GM12878 (cell line): ENCODE measurements at regions not wholly inside any gene's neighbourhood (a gene's known extent, or its start where the extent isn't known, plus 50 kb on each side); places are given as distances from the start of the nearest gene placed in this dataset.

ENCODE experiments used
- ATAC-seq: fragments of 200-7000 bp; cut with Tn5 transposase; 3 replicates; pipeline ENCODE4 v1.9.1; 2020; ENCODE audit warnings: mild to moderate bottlenecking, moderate library complexity
- BruUV-seq: library from RNA; stranded (reverse); fragments of 400-500 nt; replicated peaks from 2 replicates; lab custom pipeline; 2021; lab: Mats Ljungman, UMichigan
- CTCF ChIA-PET: fragments of 300-600 bp; sonication (Branson Sonifier 250); formaldehyde crosslinking; extraction: SDS; loops from one replicate; lab custom pipeline; 2021; ENCODE audit warnings: inconsistent platforms; lab: Yijun Ruan, JAX
- POLR2A ChIA-PET: fragments of 350-600 bp; formaldehyde crosslinking; extraction: SDS; loops from one replicate; lab custom pipeline; 2021; ENCODE audit warnings: inconsistent platforms; lab: Charles Lee
- RAD21 ChIA-PET: fragments of 300-600 bp; sonication (Branson Sonifier 250); formaldehyde crosslinking; loops from one replicate; lab custom pipeline; 2023; ENCODE audit warnings: antibody characterized with exemption; ENCODE audit not compliant: unreplicated experiment; lab: Charles Lee
- SMC1A ChIA-PET: fragments of 300-600 bp; sonication (Branson Sonifier 250); formaldehyde crosslinking; loops from one replicate; lab custom pipeline; 2023; ENCODE audit not compliant: unreplicated experiment, uncharacterized antibody; lab: Charles Lee
- DNase-seq: peaks from one replicate; pipeline ENCODE4 v3.0.0-alpha.2; 2011; ENCODE audit warnings: low read depth, low spot score
- FAIRE-seq: peaks from 3 replicates; lab custom pipeline; 2011; peaks lifted over from hg19 to GRCh38; lab: Jason Lieb, UNC
- H2AFZ ChIP-seq: 2 replicates; pipeline ENCODE4 v1.6.0; 2011; ENCODE audit warnings: low read depth, low read length, control low read depth; ENCODE audit not compliant: control insufficient read depth
- H3K27ac ChIP-seq: 2 replicates; pipeline ENCODE4 v1.5.1; 2011; ENCODE audit warnings: control low read depth; ENCODE audit not compliant: control insufficient read depth, insufficient read depth
- H3K27me3 ChIP-seq, 2 experiments: replicated peaks in 1 of 2; 2 replicates each; pipeline versions ENCODE4 v1.6.0 to v1.6.1; 2011; ENCODE audit warnings: low read length in 1 of 2; ENCODE audit not compliant: control insufficient read depth in 2 of 2, insufficient read depth in 2 of 2
- H3K36me3 ChIP-seq, 2 experiments: 2 replicates each; pipeline ENCODE4 v1.5.1; 2011; ENCODE audit warnings: low read length in 1 of 2; ENCODE audit not compliant: control insufficient read depth in 2 of 2, insufficient read depth in 2 of 2
- H3K4me1 ChIP-seq: 2 replicates; pipeline ENCODE4 v1.6.1; 2011; ENCODE audit warnings: mild to moderate bottlenecking, low read length, moderate library complexity, mixed read lengths; ENCODE audit not compliant: control insufficient read depth, insufficient read depth
- H3K4me2 ChIP-seq: 2 replicates; pipeline ENCODE4 v1.6.0; 2011; ENCODE audit warnings: control low read depth; ENCODE audit not compliant: control insufficient read depth, insufficient read depth
- H3K4me3 ChIP-seq: fragments of 200-600 bp; sonication (generic); 2 replicates; pipeline ENCODE4 v1.5.1; 2016
- H3K79me2 ChIP-seq: 2 replicates; pipeline ENCODE4 v1.6.0; 2011; ENCODE audit warnings: low read length; ENCODE audit not compliant: control insufficient read depth, insufficient read depth
- H3K9ac ChIP-seq: 2 replicates; pipeline ENCODE4 v1.8.0; 2011; ENCODE audit warnings: low read length, control low read depth, mixed read lengths; ENCODE audit not compliant: control insufficient read depth, insufficient read depth
- H3K9me3 ChIP-seq: replicated peaks from 3 replicates; pipeline ENCODE4 v1.5.1; 2011; ENCODE audit warnings: mild to moderate bottlenecking, low read length; ENCODE audit not compliant: control insufficient read depth, insufficient read depth
- H4K20me1 ChIP-seq: 2 replicates; pipeline ENCODE4 v1.6.0; 2011; ENCODE audit not compliant: control insufficient read depth, insufficient read depth
- CBFB ChIP-seq: IDR thresholded peaks from 2 replicates; pipeline ENCODE4 v1.6.1; 2016; ENCODE audit warnings: antibody characterized with exemption, low read depth
- CHD1 ChIP-seq: IDR thresholded peaks from 2 replicates; pipeline ENCODE4 v1.6.1; 2012; ENCODE audit warnings: low read depth, low read length, improper control_type of control experiment
- E2F4 ChIP-seq: IDR thresholded peaks from 2 replicates; pipeline ENCODE4 v1.6.1; 2012; ENCODE audit warnings: low read depth, low read length, improper control_type of control experiment
- HCFC1 ChIP-seq: fragments of 150-350 bp; IDR thresholded peaks from 2 replicates; pipeline ENCODE4 v1.6.1; 2014; ENCODE audit warnings: low read length
- IKZF2 ChIP-seq, 2 experiments: fragments of 450-650 bp; IDR thresholded peaks; 2 replicates each; pipeline ENCODE4 v1.6.1; 2017; ENCODE audit warnings: mild to moderate bottlenecking in 2 of 2, moderate library complexity in 2 of 2
- MEF2B ChIP-seq: fragments of 450-650 bp; IDR thresholded peaks from 2 replicates; pipeline ENCODE4 v1.6.1; 2018; ENCODE audit warnings: mild to moderate bottlenecking, moderate library complexity; ENCODE audit not compliant: partially characterized antibody, poor library complexity, severe bottlenecking
- MYB ChIP-seq: fragments of 150-350 bp; IDR thresholded peaks from 2 replicates; pipeline ENCODE4 v1.6.1; 2014; ENCODE audit warnings: mild to moderate bottlenecking, low read depth, low read length, borderline replicate concordance
- WGBS: methylation state at CpG from one replicate; pipeline ENCODE4 v1.1.6; 2016; ENCODE audit warnings: low lambda C conversion rate; ENCODE audit not compliant: insufficient replicate concordance, insufficient coverage; ENCODE audit errors: missing lambda C conversion rate; 5-methylcytosine and 5-hydroxymethylcytosine counted together
- in situ Hi-C: fragments of 300-500 bp; cut with MboI; formaldehyde crosslinking; loops from 9 replicates; pipeline ENCODE4 v1.14.3; 2018; ENCODE audit warnings: mixed read lengths
- intact Hi-C: fragments of 100-400 bp; cut with micrococcal nuclease; formaldehyde crosslinking; loops from one replicate; pipeline ENCODE4 v1.14.2; 2022; ENCODE audit not compliant: unreplicated experiment
- TF ChIP-seq, protein P1 (sequence below): IDR thresholded peaks from 2 replicates; pipeline ENCODE4 v1.6.1; 2012; ENCODE audit warnings: low read depth, low read length, improper control_type of control experiment

DNA sequence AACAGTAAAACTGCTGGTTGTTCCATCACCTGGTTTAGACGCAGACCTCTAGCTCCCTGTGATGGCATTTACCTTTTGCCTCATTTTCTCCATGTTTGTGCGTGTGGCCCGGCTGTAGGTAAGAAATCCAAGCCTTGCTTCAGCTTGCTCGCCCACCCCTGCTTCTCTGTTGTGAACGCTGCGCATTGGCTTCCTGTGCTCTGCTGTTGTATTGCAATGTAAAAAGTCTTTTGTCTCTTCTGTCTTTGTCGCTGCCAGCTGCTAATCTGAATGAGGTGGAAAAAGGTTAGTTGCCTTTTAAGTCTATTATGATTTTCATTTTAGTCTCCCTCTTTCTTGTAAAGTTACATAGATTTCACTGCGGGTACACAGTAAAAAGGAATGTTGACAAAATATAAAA lies 127.3 kb upstream of the PACRGL start:
- no peak for ATAC-seq
- RAD21 ChIA-PET: no interaction called here
- no peak overlapping the region for H3K27ac ChIP-seq
- no peak overlapping the region for H3K4me2 ChIP-seq
- intact Hi-C loops: no loop called here
- TF ChIP-seq, protein P1, sequence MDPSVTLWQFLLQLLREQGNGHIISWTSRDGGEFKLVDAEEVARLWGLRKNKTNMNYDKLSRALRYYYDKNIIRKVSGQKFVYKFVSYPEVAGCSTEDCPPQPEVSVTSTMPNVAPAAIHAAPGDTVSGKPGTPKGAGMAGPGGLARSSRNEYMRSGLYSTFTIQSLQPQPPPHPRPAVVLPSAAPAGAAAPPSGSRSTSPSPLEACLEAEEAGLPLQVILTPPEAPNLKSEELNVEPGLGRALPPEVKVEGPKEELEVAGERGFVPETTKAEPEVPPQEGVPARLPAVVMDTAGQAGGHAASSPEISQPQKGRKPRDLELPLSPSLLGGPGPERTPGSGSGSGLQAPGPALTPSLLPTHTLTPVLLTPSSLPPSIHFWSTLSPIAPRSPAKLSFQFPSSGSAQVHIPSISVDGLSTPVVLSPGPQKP: no peak
- TF ChIP-seq IKZF2 (IDR thresholded peaks at IDR 0.05): no peak
- no peak for TF ChIP-seq HCFC1
- no peak for TF ChIP-seq E2F4
- TF ChIP-seq, all 136 proteins: peak for 0
- no peaks in the 10 kb centered on the region for H3K36me3 ChIP-seq
- BruUV-seq: no TSS peak
- H3K27me3 ChIP-seq: no peaks in the 10 kb centered on the region
- FAIRE-seq (no peak), DNase-seq (no peak)
- H3K79me2 ChIP-seq: no peaks in the 10 kb centered on the region
- no peaks in the 10 kb centered on the region for H4K20me1 ChIP-seq
- H3K4me1 ChIP-seq: no peaks in the 10 kb centered on the region
- ChIA-PET POLR2A (no interaction called here), CTCF (no interaction called here), SMC1A (interaction anchor here (1.1 kb wide), 1 partner anchor 19 kb away, joined by 3 read pairs; no protein-coding TSS in a partner anchor)
- H3K9me3 ChIP-seq: no peaks in the 10 kb centered on the region
- in situ Hi-C loops: no loop called here
- no peak overlapping the region for H3K4me3 ChIP-seq
- WGBS: 32% methylated on average over 8 of the region's 8 CpGs
- H2AFZ ChIP-seq: no peak overlapping the region
- H3K9ac ChIP-seq: no peak overlapping the region

- no peak for TF ChIP-seq CBFB
- no peak for TF ChIP-seq MYB
- TF ChIP-seq CHD1: no peak
- no peak for TF ChIP-seq MEF2B
- TF ChIP-seq, all 136 proteins: peak for 0
- H3K27me3 ChIP-seq: no peaks in the 10 kb centered on the region
- ChIA-PET CTCF (no interaction called here), RAD21 (no interaction called here), SMC1A (no interaction called here), POLR2A (interaction anchor here (0.6 kb wide), 1 partner anchor 45 kb away, joined by 3 read pairs; no protein-coding TSS in a partner anchor)
- H4K20me1 ChIP-seq: no peaks in the 10 kb centered on the region
- H3K4me2 ChIP-seq: no peak overlapping the region
- H3K36me3 ChIP-seq: no peaks in the 10 kb centered on the region
- H3K27ac ChIP-seq: no peak overlapping the region
- H3K9ac ChIP-seq: no peak overlapping the region
- DNase-seq: no peak
- intact Hi-C loops: no loop called here
- in situ Hi-C loops: no loop called here
- FAIRE-seq: no peak
- H3K9me3 ChIP-seq: no peaks in the 10 kb centered on the region
- BruUV-seq: no TSS peak
- ATAC-seq: no peak
- no peak overlapping the region for H2AFZ ChIP-seq
- H3K79me2 ChIP-seq: no peaks in the 10 kb centered on the region
- WGBS: 6% methylated on average over 1 of the region's 1 CpG
- H3K4me1 ChIP-seq: no peaks in the 10 kb centered on the region
- H3K4me3 ChIP-seq: no peak overlapping the region
These were observed 125.3 kb upstream of the PACRGL start for GRCh38 chr4:20574986-20575385.
